ENCODE measurements at regions not wholly inside any gene's neighbourhood (a gene's known extent, or its start where the extent isn't known, plus 50 kb on each side); places are given as distances from the start of the nearest gene placed in this dataset.
"Not testable (repeated sequence)": the region's sequence is repeated elsewhere in the genome, so short reads cannot be mapped to it uniquely, and the experiment has no call there.

GRCh38 chr12:111274777-111275176 is 94.1 kb downstream of the PHETA1 start:
- DNase-seq (ENCODE audit: low read depth), result no peak

DNA sequence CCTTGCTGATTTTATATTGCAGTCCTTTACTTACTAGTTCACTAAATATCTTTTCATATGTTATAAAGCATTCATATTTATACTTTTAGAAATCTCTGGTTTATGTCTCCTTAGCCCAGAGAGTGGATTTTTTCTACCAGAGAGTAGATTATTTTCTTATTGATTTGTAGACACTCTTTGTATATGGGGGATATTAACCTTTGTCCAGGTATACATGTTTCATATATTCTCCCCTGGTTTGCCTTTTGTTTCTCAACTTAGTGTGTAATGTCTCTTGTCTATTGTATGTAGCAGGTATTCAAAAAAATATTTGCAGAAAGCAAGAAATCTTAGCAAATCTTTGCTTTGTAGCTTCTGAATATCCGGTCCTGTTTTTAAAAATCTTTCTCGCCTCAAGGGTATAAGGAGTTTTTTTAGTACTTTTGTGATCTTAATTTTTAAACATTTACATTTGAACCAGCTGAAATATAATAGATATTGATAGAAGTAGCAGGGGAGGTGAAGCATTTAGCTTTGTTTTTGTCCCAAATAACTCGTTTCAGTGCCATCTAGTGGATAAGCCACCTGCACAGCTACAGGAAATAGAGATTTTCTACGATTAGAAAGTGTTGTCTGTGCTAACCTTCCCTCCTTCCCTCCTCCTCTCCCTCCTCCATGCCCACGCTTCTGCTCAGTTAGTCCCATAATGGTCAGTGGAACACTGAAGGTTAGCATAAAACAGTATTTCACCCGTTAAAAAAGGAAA is 97.0 kb downstream of the PHETA1 start:
- no peak for DNase-seq (ENCODE audit: low read depth)

GRCh38 chr12:111270774-111271173 is 98.1 kb downstream of the PHETA1 start:
- no peak for DNase-seq (ENCODE audit: low read depth)

DNA sequence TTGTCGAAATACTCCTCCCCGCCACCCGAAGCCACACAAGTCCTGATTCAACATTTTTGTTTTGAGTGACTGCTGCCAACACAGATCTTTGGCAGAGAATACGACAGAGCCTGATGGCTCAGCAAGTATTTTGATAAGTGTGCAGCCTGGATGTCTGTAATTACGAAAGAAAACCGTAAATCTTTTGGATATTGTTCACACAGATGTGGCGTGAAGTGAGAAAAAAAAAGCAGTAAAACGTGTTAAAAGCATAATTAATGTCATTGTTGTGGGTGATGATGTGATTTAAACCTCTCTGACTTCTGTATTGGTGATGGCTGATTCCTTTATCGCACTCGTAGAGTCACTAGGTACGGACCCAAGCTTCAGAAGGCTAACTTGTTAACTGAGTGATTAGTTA is 98.7 kb downstream of the PHETA1 start:
- no peak for DNase-seq (ENCODE audit: low read depth)

GRCh38 chr12:111269718-111270117 is 99.2 kb downstream of the PHETA1 start:
- no peak for DNase-seq (ENCODE audit: low read depth)

DNA sequence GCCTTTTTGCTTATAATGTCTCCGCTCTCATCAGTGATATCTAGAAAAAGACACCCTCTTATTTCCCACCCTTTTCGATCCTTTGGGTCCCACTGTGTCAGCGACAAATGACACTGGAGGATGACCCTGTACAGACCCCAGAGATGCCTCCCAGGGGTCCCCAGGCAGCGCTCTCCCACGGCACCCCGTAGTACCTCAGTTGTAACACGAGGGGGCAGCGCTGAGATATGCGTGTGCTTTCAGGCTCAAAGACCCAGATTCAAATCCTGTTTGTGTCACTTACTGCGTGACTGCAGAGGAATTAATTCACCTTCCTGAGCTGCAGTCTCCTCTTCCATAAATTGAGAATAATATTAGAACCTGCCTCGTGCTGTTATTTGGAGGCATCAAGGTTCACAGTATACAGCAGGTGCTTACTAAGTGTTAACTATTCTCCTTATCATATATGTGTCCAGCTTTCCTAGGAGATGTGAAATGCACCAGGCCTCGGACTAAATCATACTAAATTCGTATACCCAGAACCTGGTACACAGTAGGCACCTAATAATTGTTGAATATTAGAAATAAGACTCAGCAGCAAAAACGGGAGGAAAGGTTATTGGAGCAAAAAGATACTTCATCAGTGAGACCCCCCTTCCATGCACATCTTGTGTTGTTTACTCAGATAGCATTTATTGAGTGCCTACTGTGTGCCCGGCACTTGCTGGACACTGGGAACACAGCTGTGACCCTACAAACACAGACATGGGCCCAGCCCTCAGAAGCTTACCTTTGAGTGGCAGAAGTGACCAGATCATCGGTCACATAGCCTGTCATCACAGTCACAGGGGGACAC is 99.9 kb downstream of the PHETA1 start:
- no peak for DNase-seq (ENCODE audit: low read depth)

DNA sequence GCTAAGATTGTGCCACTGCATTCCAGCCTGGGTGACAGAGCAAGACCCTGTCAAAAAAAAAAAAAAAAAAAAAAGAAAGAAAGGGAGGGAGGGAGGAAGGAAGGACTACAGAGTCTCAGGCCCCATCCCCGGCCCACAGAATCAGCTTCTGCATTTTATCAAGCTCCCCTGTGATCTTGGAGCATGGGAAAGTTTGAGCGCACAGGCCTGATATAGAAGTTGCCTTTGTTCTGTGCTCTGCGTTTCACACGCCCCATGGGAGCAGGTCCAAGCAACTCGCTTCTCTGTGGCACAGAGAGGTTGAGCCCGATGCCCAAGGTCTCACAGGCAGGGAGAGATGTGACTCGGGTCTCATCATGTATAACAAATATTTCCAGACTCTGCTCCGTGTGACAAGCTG is 101.8 kb downstream of the PHETA1 start:
- DNase-seq (ENCODE audit: low read depth), result no peak

- DNase-seq (ENCODE audit: low read depth), result no peak
Measured at GRCh38 chr12:111261911-111262676, 106.8 kb downstream of the PHETA1 start.

DNA sequence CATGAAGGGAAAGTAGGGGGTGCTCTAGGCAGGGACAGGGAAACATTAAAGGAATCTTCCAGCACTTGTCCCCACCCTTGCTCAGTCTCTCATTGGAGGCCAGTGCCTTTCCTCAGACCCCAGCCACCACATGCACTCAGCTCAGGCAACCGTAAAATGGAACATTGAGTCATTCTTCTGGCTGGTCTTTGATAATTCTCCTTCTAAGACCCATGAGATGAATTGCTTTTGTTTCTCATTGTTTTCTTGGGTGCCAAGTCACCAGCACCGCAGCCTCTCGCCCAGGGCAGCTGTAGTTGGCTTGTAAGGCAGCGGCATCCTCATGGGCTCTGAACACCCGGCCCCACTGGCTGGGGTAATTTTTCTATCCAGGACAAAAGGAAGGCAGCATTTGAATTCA is 108.2 kb downstream of the PHETA1 start:
- no peak for DNase-seq (ENCODE audit: low read depth)

DNA sequence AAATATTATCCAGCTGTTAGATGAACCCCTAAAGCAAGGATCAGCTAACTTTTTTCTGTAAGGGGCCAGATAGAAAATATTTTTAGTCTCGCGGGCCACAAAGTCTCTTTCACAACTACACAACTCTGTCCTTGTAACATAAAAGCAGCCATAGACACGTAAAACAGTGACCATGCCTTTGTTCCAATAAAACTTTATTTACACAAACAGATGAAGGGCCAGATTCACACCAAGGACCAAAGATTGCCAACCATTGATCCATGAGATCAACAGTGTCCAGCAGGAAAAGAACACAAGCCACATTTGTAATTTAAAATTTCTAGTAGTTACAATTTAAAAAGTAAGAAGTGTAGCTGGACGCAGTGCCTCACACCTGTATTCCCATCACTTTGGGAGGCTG is 109.7 kb downstream of the PHETA1 start:
- DNase-seq (ENCODE audit: low read depth), result no peak

GRCh38 chr12:111258081-111258480 is 110.8 kb downstream of the PHETA1 start:
- DNase-seq (ENCODE audit: low read depth), result not testable (repeated sequence)

DNA sequence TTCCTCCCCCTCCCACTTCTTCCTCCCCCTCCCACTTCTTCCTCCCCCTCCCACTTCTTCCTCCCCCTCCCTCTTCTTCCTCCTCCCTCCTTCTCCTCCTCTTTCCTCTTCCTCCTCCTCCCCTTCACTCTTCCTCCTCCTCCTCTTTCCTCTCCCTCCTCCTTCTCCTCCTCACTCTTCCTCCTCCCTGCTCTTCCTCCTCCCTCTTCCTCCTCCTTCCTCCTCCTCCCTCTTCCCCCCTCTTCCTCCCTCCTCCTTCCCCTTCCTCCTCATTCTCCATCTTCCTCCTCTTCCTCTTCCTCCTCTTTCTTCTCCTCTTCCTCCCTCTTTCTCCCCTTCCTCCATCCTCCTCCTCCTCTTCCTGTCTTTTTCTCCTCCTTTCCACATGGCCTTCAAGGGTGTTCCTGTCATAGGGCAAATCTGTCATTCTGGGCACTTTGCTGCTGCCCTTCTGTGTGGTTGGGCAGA is 111.4 kb downstream of the PHETA1 start:
- no peak for DNase-seq (ENCODE audit: low read depth)

DNA sequence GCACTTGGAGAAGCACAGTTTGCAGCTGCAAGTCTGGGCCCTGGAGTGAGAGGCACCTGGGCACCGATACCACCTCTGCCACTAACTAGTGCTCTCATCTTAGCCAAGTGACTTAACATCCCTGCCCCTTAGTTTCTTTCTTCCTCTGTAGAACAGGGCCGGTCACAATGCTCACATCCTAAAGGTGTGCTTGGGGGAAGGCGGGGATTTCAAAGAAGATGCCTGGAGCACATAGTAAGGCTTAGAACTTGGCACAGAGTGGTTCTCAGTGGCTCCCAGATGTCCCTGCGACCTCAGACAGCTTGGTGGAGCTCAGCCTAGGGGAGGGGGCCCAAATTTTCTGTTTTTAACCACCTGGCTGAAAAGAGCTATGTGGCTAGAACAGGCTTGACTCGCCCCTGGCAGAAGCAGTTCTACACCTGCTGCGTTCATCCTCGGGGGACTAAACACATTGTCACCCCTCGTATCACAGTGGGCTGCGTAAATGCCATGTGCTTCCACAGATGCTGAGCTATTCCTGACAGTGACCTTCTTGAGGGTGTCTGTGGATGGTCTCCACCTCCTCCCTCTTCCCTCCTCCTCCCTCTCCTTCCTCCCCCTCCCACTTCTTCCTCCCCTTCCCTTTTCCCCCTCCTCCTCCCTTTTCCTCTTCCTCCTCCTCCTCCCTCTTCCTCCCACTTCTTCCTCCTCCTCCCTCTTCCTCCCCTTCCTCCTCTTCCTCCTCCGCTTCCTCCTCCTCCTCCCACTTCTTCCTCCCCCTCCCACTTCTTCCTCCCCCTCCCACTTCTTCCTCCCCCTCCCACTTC is 112.1 kb downstream of the PHETA1 start:
- DNase-seq (ENCODE audit: low read depth), result no peak

DNA sequence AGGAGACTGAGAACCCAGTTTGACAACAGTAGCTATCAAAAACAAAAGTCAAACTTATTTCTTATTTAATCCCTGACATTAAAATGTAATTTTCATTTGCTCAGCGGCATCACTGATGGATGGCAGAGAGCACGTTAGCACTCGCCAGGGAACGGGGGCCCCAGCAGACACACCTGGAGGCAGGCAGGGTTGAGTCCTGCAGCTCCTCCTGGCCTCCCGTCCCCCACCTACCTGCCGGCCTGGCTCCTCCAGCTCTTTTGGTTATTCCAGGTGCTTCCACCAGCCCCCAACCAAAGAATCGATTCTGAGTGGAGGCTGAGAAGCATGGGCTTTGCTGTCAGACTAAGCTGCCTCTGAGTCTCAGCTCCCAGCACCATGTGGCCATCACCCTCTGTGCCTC is 113.6 kb downstream of the PHETA1 start:
- DNase-seq (ENCODE audit: low read depth), result no peak

- no peak for DNase-seq (ENCODE audit: low read depth)
Measured at GRCh38 chr12:111254106-111254505, 114.8 kb downstream of the PHETA1 start.

GRCh38 chr12:111253213-111253612 is 115.7 kb downstream of the PHETA1 start:
- no peak for DNase-seq (ENCODE audit: low read depth)

- no peak for DNase-seq (ENCODE audit: low read depth)
Measured at GRCh38 chr12:111251787-111252186, 117.1 kb downstream of the PHETA1 start.

GRCh38 chr12:111251058-111251730 is 117.7 kb downstream of the PHETA1 start:
- no peak for DNase-seq (ENCODE audit: low read depth)

- DNase-seq (ENCODE audit: low read depth), result no peak
Measured at GRCh38 chr12:111250251-111250881, 118.5 kb downstream of the PHETA1 start.

- DNase-seq (ENCODE audit: low read depth), result no peak
Measured at GRCh38 chr12:111249757-111250156, 119.1 kb downstream of the PHETA1 start.

All from LHCN-M2 (cell line).